HG03280 (cell line): ENCODE measurements at regions not wholly inside any gene's neighbourhood (a gene's known extent, or its start where the extent isn't known, plus 50 kb on each side); places are given as distances from the start of the nearest gene placed in this dataset.
"Not testable (repeated sequence)": the region's sequence is repeated elsewhere in the genome, so short reads cannot be mapped to it uniquely, and the experiment has no call there.

Experiments used
- ATAC-seq: cut with Tn5 transposase; IDR thresholded peaks from one replicate; pipeline ENCODE4 v1.9.1; 2021; ENCODE audit warnings: mild to moderate bottlenecking, moderate library complexity; ENCODE audit not compliant: unreplicated experiment

DNA sequence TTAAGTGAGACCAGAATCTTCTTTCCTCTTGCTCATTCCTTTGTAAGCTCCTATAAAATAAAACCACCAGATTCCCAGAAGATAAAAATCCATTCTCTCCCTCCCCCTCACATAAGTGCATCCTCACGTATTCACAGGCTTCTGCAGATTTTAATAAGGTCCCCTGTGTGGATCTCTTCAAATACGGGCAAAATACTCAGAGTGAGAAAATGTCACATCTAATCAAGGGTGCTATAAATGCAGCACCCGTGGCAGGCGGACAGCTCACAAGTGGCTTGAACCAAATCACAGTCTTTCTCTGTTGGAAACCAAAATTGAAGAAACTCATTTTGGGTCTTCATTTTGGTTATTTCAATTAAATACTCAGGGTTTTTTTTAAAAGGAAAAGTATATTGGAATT is 212.9 kb upstream of the CMC1 start:
- no peak for ATAC-seq

DNA sequence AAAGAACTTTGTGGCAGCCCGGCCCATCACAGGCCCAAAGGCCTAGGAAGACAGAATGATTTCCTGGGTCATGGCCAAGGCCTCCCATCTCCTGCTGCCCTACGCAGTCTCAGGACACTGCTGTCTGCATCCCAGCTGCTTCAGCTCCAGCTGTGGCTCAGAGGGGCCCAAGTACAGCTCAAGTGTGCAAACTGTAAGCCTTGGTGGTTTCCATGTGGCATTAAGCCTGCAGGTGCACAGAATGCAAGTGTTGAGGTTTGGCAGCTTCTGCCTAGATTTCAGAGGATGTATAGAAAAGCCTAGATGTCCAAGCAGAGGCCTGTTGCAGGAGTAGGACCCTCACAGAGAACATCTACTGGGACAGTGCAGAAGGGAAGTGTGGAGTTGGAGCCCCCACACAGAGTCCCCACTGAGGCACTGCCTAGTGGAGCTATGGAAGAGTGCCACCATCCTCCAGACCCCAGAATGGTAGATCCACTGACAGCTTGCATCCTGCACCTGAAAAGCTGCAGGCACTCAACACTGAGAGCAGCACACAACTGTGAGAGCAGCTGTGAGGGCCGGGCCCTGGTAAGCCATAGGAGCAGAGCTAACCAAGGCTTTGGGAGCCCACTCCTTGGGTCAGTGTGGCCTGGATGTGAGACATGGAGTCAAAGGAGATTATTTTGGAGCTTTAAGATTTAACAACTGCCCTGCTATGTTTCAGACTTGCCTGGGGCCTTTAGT is 208.2 kb upstream of the CMC1 start:
- ATAC-seq = no peak

DNA sequence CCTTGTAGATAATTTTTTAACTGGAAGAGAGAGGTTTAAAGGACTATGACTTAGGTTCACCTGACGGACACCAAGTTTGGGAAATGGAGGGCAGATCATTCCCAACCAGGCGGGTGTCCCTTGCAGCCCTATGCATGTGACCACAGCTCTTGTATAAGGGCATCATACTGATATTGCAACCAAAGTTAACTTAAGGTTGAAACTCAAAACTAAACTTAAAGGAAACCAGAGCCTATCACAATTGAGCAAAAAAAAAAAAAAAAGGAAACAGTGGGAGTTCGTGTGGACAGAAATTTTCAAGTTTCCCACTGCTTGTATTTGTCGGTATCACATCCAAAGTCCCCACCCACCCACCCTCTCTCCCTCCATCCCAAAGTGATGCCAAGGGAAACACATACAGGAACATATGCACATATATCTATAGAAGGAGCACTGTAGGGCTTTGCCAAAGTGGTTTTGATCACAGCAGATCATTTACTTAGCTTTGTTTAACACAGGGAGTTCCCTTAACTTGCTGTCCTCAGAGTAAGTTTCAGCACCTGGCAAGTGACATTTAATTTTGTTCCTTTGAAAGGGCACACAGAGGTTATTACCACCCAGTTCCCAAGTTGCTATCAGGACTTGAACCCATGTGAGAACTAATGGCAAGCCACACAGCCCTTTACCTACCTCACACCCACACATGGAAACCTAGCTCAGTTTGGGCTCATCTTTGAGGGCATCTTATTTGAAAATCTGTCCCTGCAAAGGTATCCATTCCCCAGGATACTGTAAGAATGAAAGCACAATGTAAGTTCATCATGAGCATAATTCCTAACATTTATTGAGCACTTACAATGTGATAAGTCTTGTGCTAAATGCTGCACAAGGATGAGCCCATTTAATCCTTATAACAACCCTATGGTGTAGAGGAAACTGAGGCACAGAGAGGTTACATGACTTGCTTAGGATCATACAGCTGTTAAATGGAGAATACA is 204.5 kb upstream of the CMC1 start:
- ATAC-seq = peak; percentile 43

- no peak for ATAC-seq
Measured at GRCh38 chr3:28039234-28039633, 202.2 kb upstream of the CMC1 start.

GRCh38 chr3:28039829-28040228 is 201.6 kb upstream of the CMC1 start:
- ATAC-seq = no peak

GRCh38 chr3:28042095-28042635 is 199.3 kb upstream of the CMC1 start:
- ATAC-seq = no peak

GRCh38 chr3:28042707-28043106 is 198.7 kb upstream of the CMC1 start:
- ATAC-seq = no peak

DNA sequence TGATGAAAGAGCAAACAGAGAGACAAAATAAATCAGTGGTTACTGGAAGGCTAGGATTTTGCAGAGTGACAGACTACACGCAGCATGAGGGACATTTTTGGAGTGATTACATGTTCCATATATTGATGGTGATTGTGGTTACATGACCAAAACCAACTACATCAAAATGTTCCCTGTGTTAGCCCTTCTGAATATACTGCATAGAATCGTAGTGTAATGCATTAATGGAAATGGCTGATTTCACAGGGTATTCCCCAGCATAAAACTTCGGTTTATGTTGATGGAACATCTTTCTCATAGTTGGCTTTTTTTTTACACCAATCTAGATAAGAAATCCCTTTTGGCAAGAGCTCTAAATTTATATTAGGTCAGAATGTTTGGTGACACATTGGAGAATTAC is 191.3 kb upstream of the CMC1 start:
- no peak for ATAC-seq

DNA sequence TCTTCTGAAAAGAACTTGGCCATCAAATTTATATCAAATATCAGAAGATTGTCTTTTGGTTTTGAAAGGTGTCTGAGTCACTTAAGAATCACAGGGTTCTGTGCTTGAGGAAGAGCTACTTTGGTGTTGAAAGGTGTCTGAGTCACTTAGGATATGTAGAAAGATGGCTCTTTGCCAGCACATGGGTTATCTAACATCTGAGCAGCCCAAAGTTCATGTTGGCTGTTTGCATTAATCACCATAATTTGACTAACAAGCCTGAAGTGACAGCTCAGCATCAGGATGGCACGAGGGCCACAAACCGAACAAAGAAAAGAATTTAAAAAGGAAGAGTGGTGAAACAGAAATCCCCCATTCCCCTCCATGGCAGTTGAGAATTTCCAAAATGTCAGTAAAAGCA is 190.5 kb upstream of the CMC1 start:
- ATAC-seq = no peak

DNA sequence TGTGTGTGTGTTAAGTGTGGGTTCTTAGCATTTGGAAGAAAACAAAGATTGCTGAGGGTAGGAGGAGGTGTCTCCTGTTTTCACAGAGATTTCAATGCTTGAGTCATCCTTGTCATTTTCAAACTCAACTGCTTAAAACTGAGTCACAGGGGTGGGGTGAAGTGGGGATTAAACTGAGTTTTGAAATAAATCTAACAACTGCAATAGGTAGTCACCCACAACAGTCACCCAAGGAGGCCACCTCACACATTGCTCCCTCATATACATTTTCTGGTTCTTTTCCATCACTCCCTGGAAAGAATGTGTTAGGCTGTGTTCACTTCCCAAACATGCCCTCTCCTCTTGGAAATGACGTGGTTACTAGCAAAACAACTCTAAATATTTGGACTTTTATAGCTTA is 187.7 kb upstream of the CMC1 start:
- ATAC-seq = no peak

DNA sequence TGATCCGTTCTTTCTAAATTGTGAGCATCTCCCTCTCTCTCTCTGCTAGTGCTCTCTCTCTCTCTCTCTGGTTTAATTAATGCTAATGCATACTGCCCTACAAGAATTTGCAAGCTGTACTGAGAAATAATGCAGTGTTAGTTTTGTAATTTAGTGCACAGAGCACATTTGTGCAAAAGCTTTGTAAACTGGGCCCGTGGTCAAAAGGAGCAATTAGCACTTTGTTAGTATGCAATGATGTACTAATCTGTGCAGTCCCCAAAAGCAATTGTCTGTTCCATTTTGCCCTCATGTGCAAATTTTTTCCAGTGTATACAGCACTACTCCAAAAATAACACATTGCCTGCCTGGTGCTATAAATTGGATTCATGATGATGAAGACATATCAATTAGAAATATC is 184.6 kb upstream of the CMC1 start:
- ATAC-seq = no peak

- ATAC-seq = no peak
Measured at GRCh38 chr3:28057539-28057938, 183.9 kb upstream of the CMC1 start.

DNA sequence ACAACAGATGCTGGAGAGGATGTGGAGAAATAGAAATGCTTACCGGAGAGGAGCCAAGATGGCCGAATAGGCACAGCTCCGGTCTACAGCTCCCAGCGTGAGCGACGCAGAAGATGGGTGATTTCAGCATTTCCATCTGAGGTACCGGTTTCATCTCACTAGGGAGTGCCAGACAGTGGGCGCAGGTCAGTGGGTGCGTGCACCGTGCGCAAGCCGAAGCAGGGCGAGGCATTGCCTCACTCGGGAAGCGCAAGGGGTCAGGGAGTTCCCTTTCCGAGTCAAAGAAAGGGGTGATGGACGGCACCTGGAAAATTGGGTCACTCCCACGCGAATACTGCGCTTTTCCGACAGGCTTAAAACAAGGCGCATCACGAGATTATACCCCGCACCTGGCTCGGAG is 182.2 kb upstream of the CMC1 start:
- not testable (repeated sequence) for ATAC-seq

- ATAC-seq = no peak
Measured at GRCh38 chr3:28066020-28066419, 175.4 kb upstream of the CMC1 start.

- no peak for ATAC-seq
Measured at GRCh38 chr3:28067014-28067413, 174.4 kb upstream of the CMC1 start.

DNA sequence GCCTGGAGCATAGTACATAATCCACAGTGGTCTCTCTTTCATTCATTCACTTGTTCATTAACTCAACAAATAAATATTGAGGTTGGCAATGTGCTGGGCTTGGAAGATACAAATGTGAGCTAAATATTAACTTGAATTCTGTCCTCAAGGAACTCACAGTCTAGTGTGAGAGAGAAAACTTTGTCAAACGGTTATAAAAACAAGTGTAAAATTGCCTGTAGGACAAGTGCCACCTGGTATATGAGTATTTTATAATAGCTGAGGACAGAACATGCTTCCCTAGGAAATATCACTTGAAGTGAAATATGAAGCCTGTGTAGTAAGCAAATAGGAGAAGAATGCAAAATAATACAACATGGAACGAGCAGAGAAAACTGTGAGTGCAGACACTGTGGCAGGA is 173.1 kb upstream of the CMC1 start:
- no peak for ATAC-seq

GRCh38 chr3:28069438-28069837 is 172.0 kb upstream of the CMC1 start:
- no peak for ATAC-seq

DNA sequence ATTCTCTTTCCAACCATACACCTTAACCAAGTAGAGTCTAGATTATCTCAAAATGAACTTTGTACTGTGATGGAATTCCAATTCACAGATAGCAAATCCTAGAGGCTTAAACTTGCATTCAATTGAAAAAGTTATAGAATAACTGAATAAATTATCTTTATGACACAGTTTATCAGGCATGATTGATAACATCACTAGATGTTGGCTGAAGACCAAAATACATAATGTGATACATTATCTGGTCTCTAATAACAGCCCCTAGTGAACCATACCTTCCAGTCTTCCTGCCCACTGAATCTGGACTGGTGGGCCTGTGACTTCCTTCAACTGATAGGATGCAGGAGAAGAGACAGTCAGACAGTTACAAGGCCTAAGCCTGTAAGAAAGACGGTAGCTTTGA is 165.2 kb upstream of the CMC1 start:
- ATAC-seq = no peak

DNA sequence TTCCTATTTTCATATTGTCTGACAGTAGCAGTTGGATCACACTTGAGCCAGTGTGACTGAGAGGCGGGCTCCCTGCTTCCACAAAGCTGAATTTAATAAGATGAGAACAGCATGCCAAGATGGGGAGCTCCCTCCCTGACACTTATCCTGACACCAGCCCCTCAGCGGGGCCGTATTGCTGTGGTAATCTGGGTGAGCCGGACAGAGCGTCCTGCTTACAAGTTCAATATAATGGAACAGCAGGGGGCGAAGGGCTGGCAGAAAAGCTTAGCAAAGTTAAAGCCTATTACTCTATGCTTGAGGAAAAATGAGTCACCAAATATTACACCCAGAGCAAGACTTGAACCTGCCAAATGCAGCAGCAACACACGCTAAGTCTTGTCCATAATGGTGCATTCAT is 163.8 kb upstream of the CMC1 start:
- ATAC-seq = no peak

GRCh38 chr3:28078536-28078935 is 162.9 kb upstream of the CMC1 start:
- no peak for ATAC-seq

DNA sequence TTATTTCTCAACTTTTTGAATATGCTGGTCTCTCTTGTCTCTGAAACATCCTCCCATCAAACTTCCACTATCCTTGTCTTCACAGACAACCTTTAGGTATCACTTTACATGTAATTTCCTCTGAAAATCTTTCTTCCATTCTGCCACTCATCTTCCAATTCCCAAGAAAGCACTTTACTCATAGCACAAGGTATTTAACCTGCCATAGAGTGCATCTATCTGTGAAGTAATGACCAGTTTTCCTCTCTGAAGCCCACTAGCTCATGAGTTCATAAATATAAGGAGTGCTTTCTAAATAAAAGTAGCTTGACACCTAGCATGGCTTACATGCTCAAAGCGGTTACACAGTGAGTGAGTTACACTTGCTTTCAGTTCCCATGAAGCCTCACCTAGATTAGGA is 160.7 kb upstream of the CMC1 start:
- ATAC-seq = no peak

DNA sequence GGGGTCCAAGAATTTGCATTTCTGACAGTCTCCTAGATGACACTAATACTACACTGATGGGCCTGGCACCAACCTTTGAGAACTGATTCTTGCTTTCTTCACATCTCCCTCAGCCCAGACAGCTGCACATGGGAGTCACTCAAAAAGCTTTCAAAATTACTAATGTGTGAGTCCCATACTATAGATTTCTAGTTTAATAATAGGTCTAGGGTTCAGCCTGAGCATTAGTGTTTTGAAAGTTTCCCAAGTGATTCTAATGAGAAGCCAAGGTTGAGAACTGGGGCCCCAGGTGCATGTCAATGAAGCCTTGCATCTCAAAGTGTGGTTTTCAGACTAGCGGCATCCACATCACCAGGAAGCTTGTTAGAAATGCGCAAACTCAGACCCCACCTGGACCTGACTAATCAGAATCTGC is 159.9 kb upstream of the CMC1 start:
- ATAC-seq = peak; percentile 55
